ENCODE measurements at regions not wholly inside any gene's neighbourhood (a gene's known extent, or its start where the extent isn't known, plus 50 kb on each side); places are given as distances from the start of the nearest gene placed in this dataset.
"Not testable (repeated sequence)": the region's sequence is repeated elsewhere in the genome, so short reads cannot be mapped to it uniquely, and the experiment has no call there.

DNA sequence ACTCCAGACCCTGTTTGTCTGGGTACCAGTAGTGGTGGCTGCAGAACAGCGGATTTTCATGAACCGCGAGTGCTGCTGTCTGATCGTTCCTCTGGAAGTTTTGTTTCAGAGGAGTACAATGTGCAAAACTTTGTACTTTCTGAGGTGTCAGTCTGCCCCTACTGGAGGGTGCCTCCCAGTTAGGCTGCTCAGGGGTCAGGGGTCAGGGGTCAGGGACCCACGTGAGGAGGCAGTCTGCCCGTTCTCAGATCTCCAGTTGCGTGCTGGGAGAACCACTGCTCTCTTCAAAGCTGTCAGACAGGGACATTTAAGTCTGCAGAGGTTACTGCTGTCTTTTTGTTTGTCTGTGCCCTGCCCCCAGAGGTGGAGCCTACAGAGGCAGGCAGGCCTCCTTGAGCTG is 84.9 kb downstream of the POU4F1 start:
- TF ChIP-seq, protein P1, sequence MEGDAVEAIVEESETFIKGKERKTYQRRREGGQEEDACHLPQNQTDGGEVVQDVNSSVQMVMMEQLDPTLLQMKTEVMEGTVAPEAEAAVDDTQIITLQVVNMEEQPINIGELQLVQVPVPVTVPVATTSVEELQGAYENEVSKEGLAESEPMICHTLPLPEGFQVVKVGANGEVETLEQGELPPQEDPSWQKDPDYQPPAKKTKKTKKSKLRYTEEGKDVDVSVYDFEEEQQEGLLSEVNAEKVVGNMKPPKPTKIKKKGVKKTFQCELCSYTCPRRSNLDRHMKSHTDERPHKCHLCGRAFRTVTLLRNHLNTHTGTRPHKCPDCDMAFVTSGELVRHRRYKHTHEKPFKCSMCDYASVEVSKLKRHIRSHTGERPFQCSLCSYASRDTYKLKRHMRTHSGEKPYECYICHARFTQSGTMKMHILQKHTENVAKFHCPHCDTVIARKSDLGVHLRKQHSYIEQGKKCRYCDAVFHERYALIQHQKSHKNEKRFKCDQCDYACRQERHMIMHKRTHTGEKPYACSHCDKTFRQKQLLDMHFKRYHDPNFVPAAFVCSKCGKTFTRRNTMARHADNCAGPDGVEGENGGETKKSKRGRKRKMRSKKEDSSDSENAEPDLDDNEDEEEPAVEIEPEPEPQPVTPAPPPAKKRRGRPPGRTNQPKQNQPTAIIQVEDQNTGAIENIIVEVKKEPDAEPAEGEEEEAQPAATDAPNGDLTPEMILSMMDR (IDR thresholded peaks at IDR 0.05; ENCODE audit: low read depth, low read length): not testable (repeated sequence)
- not testable (repeated sequence) for TF ChIP-seq EZH2phosphoT487 (IDR thresholded peaks at IDR 0.05; ENCODE audit: low read depth)
